LNCaP clone FGC (cell line): ENCODE measurements at regions not wholly inside any gene's neighbourhood (a gene's known extent, or its start where the extent isn't known, plus 50 kb on each side); places are given as distances from the start of the nearest gene placed in this dataset.

Source experiments
- DNase-seq: peaks from one replicate; pipeline ENCODE4 v3.0.0-alpha.2; 2011; ENCODE audit warnings: low read depth
- H3K4me3 ChIP-seq: 2 replicates; pipeline ENCODE4 v1.5.1; 2011; ENCODE audit warnings: mild to moderate bottlenecking, low read depth, low read length, control low read depth
- CTCF ChIP-seq: IDR thresholded peaks from 2 replicates; pipeline ENCODE4 v1.5.1; 2012; ENCODE audit warnings: mild to moderate bottlenecking; ENCODE audit not compliant: control insufficient read depth, insufficient read depth; ENCODE audit errors: extremely low read depth

- no peak for TF ChIP-seq CTCF
- no peak overlapping the region for H3K4me3 ChIP-seq
- no peak for DNase-seq
These were observed 85.5 kb upstream of the ITPRID2 start for GRCh38 chr2:181806039-181806392.

GRCh38 chr2:181807526-181807925, 84.0 kb upstream of the ITPRID2 start:
- no peak for TF ChIP-seq CTCF
- no peak for DNase-seq
- no peak overlapping the region for H3K4me3 ChIP-seq

- DNase-seq = peak; percentile 84
- no peak for TF ChIP-seq CTCF
- no peak overlapping the region for H3K4me3 ChIP-seq
These were observed 80.5 kb upstream of the ITPRID2 start for GRCh38 chr2:181810823-181811695.

- no peak for TF ChIP-seq CTCF
- DNase-seq = no peak
- no peak overlapping the region for H3K4me3 ChIP-seq
These were observed 79.3 kb upstream of the ITPRID2 start for GRCh38 chr2:181812106-181812743.

GRCh38 chr2:181814057-181814491, 77.5 kb upstream of the ITPRID2 start:
- DNase-seq = no peak
- H3K4me3 ChIP-seq = no peak overlapping the region

GRCh38 chr2:181817509-181817908, 74.0 kb upstream of the ITPRID2 start:
- DNase-seq = no peak
- no peak for TF ChIP-seq CTCF
- H3K4me3 ChIP-seq = no peak overlapping the region

More at GRCh38 chr2:181814057-181814491, 77.5 kb upstream of the ITPRID2 start:
- TF ChIP-seq CTCF = no peak
